Activated CD4-positive, alpha-beta T cell treated with anti-CD3 and anti-CD28 coated beads for 48 hours (primary cell): ENCODE measurements at regions not wholly inside any gene's neighbourhood (a gene's known extent, or its start where the extent isn't known, plus 50 kb on each side); places are given as distances from the start of the nearest gene placed in this dataset.

Experiments used
- DNase-seq: peaks from one replicate; pipeline ENCODE4 v3.0.0-alpha.2; 2020

DNA sequence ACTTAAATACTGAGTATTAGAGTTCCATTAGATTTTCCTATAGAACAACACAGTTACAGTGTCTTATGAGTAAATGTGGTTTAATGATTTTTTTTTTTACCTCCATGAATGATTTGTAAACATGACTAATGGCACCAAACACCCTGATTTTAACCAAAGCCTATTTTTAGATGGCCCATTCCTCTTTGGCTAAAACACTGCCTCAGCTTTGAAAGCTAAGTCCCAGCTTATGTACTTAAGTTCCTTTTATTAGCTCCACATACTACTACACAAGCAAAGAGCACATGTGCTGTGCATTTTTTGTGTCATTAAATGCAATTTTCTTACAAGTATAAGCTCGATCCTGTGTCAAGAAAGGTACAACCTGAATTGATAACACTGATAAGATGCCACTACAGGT lies 575.6 kb upstream of the PITX2 start:
- DNase-seq: no peak

DNA sequence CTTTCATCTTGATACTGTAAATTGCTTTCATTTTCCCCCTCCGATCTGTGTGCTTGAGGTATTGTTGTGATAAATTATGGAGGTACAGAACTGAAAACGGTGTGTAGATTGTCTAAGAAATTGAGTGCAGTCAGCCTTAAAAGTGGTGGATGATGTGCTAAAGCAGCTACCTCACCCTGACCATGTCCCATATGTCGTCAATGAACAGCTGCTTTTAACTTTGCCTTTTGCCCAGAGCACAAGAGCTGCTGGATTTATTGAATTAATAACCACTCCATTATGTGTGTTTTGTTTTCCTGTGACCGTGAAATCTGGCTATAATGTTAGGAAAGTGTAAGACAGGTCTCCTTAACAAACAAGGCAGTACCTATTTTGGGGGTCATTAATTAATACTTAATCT lies 581.9 kb upstream of the PITX2 start:
- no peak for DNase-seq

DNA sequence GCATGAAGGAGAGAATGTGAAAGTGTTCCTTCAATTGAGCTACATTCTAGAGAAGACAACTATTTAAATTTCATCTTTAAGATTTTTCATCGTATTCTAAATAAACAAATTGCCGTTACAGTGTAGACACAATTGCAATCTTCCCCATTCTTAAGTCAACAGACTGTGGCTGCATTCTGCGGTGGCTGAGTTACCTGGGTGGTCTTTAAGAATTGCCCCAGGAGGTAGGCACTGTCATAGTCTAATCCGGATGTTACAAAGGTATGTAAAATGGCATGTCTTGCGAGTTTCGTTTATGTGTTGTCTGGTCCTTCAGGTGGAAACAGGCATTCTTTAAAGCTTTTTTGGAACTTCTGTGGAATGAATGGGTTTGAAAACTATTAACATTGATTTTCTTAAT lies 586.1 kb upstream of the PITX2 start:
- DNase-seq: no peak

DNA sequence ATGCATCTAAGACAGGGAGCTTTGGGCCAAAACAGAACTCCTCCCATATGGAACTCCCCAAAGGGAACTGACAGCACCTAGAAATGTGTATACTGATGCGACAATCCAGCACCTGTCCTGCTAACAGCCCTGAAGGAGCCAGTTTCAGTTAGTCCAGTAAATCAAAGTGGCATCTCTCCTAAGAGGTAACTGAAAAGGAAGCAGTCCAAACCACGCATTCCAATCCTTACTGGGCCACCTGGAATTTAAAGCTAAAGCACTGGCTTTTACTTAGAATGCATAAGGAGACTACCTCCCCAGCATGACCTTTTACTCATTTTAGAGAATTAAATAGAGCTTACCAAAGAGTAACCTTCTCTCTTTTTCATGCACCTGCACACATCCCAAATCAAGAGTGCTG lies 586.8 kb upstream of the PITX2 start:
- DNase-seq: no peak

DNA sequence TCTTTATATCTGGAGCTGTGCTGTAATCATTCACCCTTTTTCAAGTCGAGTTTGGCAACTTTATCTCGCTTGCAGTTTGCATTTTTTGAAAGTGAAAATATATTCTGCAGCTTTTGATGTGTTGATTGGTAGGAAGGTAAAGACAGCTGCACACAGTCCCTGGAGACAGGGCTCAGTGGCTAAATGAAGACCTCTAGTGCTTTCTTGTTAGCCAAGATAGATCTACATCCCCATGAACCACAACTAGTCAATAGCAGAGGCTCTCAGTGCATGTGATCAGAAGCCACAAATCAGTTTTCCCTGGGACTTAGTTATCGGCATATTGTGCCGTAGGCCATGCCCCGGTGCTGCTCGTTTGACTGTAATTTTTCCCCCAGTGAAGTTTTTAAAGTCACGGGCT lies 587.7 kb upstream of the PITX2 start:
- no peak for DNase-seq

DNA sequence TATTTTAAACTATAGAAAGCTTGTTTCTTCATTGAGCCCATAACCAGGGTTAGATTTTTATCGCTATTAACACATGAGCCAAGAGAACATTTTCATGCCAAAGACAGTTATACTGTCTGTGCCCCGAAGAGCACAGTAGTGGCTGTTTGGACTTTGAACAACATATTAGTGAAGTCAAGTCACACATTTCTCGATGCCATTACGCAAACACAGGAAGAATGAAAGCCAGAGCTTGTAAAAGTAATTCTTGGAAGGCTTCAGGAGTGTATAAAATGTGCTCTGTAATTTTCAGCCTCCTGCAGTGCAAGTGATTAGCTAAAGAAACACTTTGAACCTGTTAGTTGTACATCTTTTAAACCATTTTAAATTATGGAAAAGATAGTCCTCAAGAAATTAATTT lies 590.7 kb upstream of the PITX2 start:
- DNase-seq: no peak

DNA sequence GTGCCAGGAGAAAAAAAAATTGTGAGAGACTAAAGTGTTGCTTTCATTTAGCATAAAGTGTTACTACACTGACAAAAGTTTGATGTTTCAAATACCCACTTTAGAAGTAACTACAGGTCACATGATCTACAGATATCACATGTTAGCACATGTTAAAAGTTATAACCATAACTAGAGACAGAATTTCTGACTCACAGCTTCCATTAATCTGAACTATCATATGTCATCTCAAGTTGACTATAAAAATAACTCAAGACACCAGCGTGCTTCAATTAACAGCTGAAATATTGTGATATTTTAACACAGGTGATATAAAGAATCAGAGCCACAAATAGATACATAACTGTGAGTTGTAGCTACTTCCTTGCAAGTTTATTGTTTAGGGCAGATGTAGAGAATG lies 591.5 kb upstream of the PITX2 start:
- DNase-seq: no peak

DNA sequence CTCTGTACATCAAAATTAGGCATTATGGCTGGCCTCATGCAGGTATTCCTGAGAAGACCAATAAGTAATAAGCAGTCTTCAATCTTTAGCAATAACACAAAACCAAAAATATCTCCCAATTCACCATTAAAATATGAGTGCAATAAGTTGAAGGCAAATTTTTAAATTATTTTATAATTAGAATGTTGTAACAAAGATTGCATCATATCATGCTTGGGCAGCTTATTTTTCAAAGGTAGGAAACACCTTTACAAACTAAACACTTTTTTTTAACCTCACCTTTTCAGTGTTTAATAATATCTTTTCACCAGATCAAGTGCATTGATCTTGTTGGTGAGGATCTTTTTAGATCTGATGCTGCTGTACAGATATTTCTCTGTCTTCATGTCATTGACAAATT lies 592.9 kb upstream of the PITX2 start:
- no peak for DNase-seq

DNA sequence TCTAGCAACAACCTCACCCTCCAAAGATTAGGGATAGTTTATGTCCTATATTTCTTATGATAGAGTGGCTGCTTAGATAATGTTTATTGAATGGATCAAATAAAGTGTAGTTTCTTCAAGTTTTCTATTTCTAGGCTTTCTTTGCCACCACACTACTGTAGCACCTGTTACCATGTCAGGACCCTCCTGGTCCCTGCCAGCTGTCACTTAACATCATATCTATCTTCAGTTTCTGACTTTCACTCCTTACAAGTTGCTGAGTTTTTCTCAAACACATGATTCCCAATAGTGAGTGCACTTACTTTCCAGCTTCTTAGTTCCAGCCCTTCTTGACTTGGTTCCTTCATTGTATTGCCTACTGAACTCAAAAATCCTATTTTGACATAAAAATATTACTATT lies 593.9 kb upstream of the PITX2 start:
- no peak for DNase-seq

DNA sequence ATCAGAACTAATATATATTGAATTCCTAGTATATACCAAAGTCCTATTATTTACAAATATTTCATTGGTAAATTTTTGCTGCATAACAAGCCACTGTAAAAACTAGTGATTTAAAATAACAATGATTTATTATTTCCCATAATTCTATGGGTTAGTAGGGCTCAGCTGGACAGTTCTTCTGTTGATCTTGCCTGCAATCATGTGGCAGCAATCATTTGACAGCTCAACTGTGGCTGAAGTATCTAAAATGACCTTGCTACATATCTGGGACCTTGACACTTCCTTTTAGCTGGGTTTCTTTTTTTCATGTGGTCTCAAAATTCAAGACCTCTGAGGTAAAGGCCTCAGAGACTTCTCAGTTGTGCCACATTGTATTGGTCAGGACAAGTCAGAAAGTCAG lies 598.5 kb upstream of the PITX2 start:
- no peak for DNase-seq

DNA sequence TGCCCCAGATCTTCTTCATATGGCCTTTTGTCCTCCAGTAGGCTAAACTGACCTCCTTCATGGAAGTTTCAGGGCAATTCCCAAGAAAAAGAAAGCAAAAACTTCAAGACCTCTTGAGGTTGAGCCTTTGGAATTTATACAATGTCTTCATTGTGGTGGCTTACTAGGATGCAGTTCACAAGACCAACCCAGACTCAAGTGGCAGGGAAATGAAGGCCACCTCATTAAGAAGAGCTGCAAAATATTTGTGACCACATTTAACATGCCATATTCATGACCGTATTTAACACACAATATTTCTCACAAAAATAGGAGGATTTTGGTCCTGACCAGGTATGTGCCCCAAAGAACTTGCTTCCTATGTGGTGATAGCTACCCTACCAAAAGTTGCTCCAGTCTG lies 605.5 kb upstream of the PITX2 start:
- no peak for DNase-seq

DNA sequence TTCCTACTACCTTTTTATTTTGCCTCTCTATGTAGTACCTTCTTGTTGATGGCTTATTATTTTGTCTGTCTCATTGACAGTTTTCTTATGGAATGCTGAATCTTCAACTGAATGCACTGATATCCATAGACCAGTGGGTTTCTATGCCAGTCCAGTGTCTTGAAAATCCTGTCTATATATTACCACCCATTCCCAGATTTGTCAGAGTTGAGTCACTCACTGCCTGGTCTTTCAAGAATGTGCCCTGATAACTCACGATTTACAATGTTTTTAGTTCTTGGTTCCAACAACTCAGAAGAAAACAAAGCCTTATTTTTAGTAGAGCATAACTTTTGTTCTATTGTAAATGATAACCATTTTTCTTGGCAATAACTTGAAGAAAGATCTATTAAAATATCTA lies 606.0 kb upstream of the PITX2 start:
- DNase-seq: no peak

DNA sequence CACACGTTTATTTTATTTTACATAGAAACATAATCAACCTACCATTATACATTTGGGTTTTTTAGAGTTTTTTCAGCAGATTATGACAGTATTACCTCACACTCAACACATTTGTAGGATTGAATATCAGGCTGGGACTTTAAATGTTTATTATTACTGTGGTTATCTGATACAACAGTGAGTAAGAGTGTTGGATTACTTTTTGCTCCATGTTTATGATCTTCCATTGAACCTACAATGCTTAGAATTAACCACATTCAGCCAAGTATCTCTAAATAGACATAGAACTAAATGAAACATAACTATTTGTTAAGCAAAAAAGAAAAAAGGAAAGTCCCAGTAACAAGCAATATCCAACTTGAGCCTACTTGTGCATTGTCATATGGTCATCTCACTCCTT lies 607.4 kb upstream of the PITX2 start:
- no peak for DNase-seq

DNA sequence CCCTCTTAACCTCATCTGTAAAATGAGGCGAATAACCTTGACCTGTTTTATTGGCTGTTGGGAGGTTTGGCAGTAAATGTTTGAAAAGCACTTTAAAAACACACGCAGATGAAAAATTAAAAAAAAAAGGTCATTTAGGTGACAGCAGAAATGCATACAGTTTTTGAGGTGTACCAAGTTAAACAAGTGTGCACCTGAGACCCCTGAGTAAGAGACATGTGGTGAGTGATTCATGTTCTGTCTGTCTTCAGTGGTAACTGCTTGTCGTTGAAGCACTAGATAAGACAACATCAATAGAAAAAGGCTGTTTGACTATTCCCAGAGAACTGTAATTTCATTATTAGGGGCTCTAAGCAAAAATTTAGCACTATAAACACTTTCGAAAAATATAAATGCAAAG lies 608.4 kb upstream of the PITX2 start:
- no peak for DNase-seq

DNA sequence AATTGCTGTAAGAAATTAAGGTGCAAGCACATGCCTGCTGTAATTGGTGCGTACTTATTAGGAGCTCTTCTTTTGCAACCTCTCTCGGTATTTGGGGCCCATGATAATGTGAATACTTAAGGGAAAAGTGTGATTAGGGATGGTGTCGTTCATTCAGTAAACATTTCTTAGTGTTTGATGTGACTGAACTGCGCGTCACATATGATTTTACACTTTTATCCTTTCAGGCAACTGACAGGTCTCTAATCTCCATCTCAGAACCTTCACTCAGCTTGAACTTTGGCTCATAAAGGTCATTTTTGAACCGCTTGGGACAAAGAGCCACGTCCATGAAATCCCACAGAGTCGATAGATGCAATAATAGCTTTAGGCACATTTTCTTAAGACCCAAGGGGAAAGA lies 612.1 kb upstream of the PITX2 start:
- no peak for DNase-seq

DNA sequence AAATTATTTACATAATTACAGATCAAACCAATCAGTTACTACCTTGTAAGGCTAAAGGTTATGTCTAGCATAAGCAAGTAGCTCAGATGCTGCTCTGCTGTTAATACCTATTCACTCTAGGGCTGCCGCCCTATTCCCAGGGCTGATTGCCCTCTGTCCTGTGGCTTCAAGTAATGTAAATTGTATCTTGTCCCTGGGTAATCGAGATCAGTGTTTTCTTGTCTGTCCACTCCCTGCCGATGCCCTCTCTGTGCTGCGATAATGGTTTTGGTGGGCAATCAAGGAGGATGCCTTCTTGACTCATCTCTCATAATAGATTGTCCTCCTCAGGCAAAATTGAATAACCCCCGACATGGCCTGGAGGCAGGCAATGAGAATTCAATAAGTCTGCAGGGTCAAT lies 641.0 kb upstream of the PITX2 start:
- no peak for DNase-seq

DNA sequence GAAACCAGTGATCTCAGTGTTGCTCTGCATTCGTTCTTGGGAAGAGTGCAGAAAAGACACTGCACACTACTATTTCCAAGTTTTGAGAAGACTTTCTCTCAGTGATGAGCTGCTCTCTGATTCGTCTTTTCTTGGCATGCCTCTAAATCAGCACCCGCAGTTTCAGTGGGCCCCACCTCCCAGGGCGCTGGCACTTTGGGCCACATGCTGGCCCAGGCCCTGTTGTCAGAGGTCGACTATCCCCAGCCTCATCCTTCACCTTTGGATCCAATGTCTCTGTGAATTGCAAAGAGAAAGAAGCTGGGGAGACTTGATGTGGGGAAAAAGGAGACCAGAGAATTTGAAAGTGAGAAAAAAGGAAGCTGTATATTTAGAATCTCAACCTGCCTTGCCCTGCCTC lies 644.1 kb upstream of the PITX2 start:
- no peak for DNase-seq

DNA sequence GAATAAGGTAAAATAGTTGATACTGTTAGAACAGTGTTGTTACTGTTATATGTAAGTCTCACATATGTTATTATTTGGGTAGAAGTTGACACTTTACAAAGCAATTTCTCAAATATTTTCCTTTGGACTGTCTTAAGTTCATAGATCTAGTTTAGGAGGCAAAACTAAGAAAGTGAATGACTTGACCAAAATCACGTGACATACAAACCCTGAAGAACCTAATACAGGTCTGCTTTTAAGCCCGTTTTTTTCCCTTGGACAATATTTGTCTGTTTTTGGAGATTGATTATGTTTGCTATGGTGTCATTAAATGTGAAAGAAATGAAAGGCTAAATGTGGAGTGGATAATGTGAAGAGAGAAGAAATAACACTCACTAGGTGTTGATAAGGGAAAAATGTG lies 644.9 kb upstream of the PITX2 start:
- DNase-seq: no peak

DNA sequence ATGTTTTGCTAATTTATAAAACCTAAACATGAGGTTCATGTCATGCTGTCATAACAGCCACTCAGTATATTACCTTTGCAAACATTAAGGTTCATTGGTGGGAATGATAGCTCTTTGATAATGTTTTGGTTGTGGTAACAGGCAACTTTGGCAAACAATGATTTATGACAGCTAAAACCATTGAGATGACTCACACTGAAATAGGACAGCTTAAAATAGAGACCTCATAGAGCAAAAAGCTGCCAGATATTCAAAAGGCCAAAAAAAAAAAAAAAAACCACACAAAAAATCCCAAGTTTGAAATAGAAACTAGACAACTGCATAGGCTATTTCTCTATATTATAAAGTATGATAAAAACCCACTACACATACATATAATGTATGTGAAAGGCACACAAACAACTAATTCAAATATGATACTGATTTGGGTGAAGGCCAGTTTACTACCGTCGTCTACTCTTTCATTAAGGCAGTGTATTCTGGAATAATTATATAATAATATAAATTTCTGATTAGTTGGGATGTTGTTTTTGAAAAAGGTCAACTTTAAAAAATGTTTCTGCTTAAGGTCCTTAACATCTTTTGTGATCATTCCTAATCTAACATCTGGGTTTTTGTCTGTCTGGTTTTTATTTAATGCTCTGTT lies 646.0 kb upstream of the PITX2 start:
- no peak for DNase-seq

DNA sequence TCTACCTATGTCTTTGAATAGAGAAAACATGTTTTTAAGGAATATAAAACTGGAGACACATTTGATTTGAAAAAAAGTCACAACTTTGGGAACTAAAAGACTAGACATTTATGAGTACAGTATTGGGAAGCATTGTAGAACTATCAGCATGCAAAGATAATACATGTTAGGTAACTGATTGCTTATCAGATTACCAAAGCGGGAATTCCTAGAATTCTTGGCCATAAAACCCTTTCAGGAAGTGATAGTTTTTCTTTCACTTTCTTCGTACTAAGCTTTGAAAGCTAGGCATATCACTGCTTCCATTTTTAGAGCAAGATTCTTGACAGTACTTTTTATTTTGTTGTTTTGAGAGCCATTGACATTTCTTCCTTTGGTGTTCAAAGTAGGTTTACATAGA lies 646.6 kb upstream of the PITX2 start:
- no peak for DNase-seq

DNA sequence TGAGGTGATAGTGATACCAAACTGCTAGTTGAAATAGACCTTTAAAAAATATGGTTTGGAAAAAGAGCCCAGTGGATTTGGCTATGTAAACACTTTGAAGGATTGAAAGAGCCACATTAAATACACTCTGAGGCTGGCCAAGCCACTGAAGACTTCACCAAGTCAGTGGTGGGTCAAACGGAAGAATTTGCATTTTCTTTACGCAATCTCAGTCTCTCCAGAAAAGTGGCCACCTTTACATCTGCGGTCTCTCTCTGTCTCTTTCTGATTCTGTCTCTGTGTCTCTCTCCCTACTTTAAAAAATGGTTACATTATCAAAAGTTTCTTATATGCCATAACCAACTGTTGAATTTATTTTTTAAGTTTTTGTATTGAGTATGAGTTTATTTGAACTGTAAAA lies 651.2 kb upstream of the PITX2 start:
- DNase-seq: no peak

DNA sequence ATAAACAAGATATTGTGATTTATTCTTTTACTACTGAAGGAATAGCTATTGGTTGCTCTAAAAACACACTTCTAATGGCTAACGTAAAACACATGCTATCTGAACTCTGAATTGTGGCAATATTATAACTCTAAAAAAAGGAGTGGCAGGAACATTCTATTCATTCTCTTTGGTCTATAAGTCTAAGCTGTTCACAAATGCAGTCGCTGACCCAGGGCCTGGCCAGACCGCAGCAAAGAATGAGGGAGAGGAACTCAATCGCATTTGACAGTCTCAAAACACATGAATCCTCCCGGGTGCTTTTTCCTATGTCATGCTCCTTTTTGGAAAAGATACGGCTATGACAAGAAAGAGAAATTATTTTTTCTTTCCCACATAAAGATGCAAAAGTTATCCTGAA lies 651.6 kb upstream of the PITX2 start:
- DNase-seq: no peak

DNA sequence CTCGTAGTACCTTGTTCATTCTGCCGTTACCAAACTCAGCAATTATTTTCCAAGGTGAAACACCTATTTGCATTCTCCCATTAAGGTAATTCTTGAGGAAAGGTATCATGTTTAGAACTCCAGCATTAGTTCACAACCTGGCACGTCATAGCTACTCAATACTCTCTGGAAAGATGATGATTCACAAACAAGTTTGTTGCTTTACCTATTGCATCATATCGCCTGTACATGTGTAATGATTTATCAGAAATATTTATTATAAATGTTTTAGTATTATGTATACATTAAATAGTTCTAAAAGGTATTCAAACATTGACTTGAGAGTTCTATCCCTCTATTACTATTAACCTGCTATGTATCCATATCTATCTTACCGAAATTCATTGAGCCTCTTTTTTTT lies 658.3 kb upstream of the PITX2 start:
- no peak for DNase-seq

DNA sequence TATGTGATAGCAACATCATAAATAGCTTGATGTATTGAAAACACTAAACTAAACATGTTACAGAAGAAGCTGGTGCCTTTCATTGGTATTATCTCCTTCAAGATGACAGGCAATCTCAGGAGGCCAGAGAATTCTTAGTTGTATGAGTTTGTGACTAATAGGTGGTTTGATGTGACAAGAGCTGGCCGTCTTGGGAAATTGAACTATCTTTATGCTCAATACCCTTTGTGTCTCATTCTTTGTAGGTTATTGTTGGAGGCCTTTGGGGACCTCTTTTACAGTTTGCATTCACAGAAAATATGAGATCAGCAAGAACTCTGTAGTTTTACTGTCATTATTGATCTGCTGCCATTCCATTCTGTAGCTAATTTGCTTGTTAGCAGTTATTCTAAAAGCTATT lies 659.2 kb upstream of the PITX2 start:
- DNase-seq: no peak

DNA sequence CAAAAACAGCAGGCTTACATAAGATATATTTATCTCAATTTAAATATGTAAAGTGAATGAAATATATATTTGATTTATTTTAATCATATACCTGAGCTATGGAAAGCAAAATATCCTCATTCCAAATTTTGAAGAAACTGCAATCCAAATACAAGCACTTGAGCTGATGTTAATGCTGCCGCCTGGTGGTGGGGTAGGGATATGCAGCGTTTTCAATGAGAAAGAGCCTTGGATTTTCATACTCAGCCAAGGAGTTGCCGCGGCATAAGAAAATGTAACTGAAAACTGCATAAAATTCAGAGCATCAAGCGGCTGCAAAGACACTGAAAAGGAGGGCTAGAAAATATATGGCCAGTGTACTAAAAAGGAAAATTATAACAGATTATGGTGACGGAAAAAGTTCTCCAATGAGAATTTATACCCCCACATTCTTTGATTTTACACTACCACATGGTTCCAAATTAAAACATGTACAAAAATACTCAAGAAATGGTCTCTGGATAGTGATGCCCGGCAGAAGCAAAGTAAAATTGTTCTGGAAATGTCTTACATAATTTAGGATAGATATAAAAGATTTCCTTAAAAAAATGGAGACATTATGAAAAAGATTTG lies 660.3 kb upstream of the PITX2 start:
- DNase-seq: peak; percentile 70

DNA sequence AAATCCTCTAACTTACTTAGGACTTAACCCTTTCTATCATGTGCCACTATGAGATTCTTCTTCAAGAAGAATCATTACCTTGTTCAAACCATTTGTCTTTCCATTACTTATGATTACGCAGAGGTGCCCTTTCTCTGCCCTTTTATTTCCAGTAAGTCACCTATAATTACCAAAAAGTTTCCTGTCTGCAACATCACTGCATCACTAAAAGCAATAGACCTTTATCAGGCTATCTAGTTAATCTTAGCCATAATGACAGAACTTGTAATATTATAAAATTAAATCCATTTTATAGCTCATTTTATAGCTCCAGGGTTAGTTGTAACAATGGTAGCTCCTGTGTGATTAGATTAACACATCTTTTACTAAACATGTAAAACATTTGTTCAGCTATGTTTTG lies 673.6 kb upstream of the PITX2 start:
- no peak for DNase-seq
